Heart left ventricle (tissue), 16 donors: ENCODE measurements at regions not wholly inside any gene's neighbourhood (a gene's known extent, or its start where the extent isn't known, plus 50 kb on each side); places are given as distances from the start of the nearest gene placed in this dataset.

Source experiments
- ATAC-seq, 4 donors: fragments of 200-7000 bp; cut with Tn5 transposase; one replicate each; pipeline ENCODE4 v1.9.1; 2020 to 2022; ENCODE audit warnings: moderate library complexity in 4 of 4, mild to moderate bottlenecking in 3 of 4, moderate number of reproducible peaks in 1 of 4
- DNase-seq, 5 donors: peaks; one replicate each; pipeline ENCODE4 v3.0.0-alpha.2; 2020
- H3K27ac ChIP-seq, 12 donors: fragments of 200-600 bp; sonication (generic) in 4 of 12; one replicate each; pipeline versions ENCODE4 v1.5.0 to v1.8.0; 2016 to 2022; ENCODE audit warnings: mild to moderate bottlenecking in 2 of 12
- H3K27me3 ChIP-seq, 9 donors: fragments of 200-600 bp; sonication (generic) in 2 of 9; one replicate each; pipeline versions ENCODE4 v1.5.1 to v1.8.0; 2016 to 2022; ENCODE audit warnings: mild to moderate bottlenecking in 3 of 9
- H3K36me3 ChIP-seq, 9 donors: fragments of 200-600 bp; sonication (generic) in 2 of 9; one replicate each; pipeline versions ENCODE4 v1.5.0 to v1.8.0; 2018 to 2022; ENCODE audit warnings: mild to moderate bottlenecking in 2 of 9
- H3K4me1 ChIP-seq, 12 donors: fragments of 200-600 bp; sonication (generic) in 4 of 12; one replicate each; pipeline versions ENCODE4 v1.5.0 to v1.8.0; 2016 to 2022; ENCODE audit warnings: mild to moderate bottlenecking in 3 of 12
- H3K4me3 ChIP-seq, 12 donors: fragments of 200-600 bp; sonication (generic) in 4 of 12; one replicate each; pipeline versions ENCODE4 v1.5.0 to v1.8.0; 2017 to 2022; ENCODE audit warnings: mild to moderate bottlenecking in 9 of 12, moderate library complexity in 4 of 12
- H3K9me3 ChIP-seq, 12 donors: fragments of 200-600 bp; sonication (generic) in 4 of 12; one replicate each; pipeline versions ENCODE4 v1.5.0 to v1.8.0; 2016 to 2022; ENCODE audit warnings: mild to moderate bottlenecking in 1 of 12
- CTCF ChIP-seq, 12 donors: fragments of 200-600 bp; sonication (generic) in 4 of 12; IDR thresholded peaks; one replicate each; pipeline versions ENCODE4 v1.5.0 to v1.8.0; 2018 to 2022; ENCODE audit warnings: antibody characterized with exemption in 12 of 12, mild to moderate bottlenecking in 5 of 12
- POLR2A ChIP-seq, 2 donors: fragments of 450-650 bp; IDR thresholded peaks; one replicate each; pipeline ENCODE4 v1.6.1; 2017; ENCODE audit warnings: antibody characterized with exemption in 2 of 2, mild to moderate bottlenecking in 2 of 2, moderate library complexity in 2 of 2
- WGBS, 4 donors: extraction: QIAGEN DNeasy Blood & Tissue Kit in 2 of 4; methylation state at CpG; one replicate each; pipeline versions ENCODE4 v1.1.5 to v1.1.7; 2013 to 2018; 5-methylcytosine and 5-hydroxymethylcytosine counted together
- intact Hi-C, 10 donors: fragments of 100-400 bp; cut with DNase I; formaldehyde crosslinking; loops; one replicate each; pipeline versions ENCODE4 v1.11.1 to v1.14.2; 2022
- donor health status: ischemic (EF 13 %, LVEDD 7.1; RV severe dilation, severe dysfunction).
- donor health status: healthy with polysubstance abuse.
- donor health status: DM: no; HTN: yes; CAD: no.
- donor health status: DM: no; HTN: no; CAD: no.
- donor health status: ischemic (EF 25% LVEDD 6.9; RV normal size, moderate dysfunction).
- donor health status: ischemic (EF 25% LVEDD 5.7; RV mildly dilated, moderate dysfunction).
- donor health status: healthy.
- donor health status: DM: yes; HTN: yes; CAD: no.
- donor health status: ischemic (EF 35%, LVEDD 5.7; RV mildly dilated, moderate dysfunction).
- donor health status: nonischemic (EF 11% LVEDD 7.7; RV severe dilation, severe dysfunction).
- donor health status: DM: yes; HTN: yes; CAD: no.
- donor health status: PGD.
- donor health status: ischemic (EF 29% LVEDD 5.4; RV normal size, mild dysfunction).
- donor health status: nonischemic (EF 23%, LVEDD 6.1; RV moderate dilation, normal function).

- H3K27ac ChIP-seq, result no peak overlapping the region
Measured at GRCh38 chr14:76264384-76264783, 111.6 kb upstream of the ESRRB start.

DNA sequence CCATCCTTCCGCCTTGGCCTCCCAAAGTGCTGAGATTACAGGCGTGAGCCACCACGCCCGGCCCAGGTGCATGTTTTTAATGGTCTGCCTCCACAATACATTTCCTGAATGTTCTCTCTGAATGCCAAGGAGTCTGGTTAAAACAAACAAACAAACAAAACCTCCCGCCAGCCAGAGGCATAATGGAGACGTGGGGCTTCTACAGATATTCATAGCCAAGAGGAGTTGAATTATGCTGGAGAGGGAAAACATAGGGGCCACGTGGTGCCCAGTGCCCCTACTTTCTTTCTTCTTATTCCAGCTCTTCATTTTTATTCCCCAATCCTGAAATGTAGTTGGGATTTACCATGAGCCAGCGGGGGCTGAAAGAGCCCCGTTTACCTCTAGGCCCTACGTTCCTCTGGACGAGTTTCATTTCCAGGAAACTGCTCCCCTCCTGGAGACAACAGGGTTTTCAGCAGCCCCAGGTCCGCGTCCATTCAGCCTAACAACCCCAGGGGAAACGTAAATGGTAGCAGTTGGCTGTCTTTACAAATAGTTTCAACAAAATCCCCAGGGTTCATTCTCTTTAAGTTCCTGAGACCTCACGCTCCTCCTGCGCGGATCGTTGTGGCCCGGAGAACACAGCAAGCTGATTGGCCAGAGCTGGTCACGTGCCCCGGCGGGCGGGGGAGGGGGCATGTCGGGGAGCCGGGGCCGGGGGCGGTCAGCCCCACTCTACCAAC lies 108.5 kb upstream of the ESRRB start:
- peak overlapping the region in 5 of 12 donors; percentile 5 to 55 (median 6) for H3K27ac ChIP-seq
- 19 to 54% (median 27%) methylated on average over 27 of the region's 27 CpGs for WGBS, 4 donors
- intact Hi-C loops, result no loop called here

More at GRCh38 chr14:76264384-76264783, 111.6 kb upstream of the ESRRB start:
- Histone ChIP-seq H3K27me3 (peaks cover 0 to 6% (median 0%) of the 10 kb centered on the region in 9 donors), H3K9me3 (no peaks in the 10 kb centered on the region), H3K4me3 (no peak overlapping the region), H3K4me1 (peaks cover 0 to 10% (median 1%) of the 10 kb centered on the region in 12 donors), H3K36me3 (no peaks in the 10 kb centered on the region)
- intact Hi-C loops, result no loop called here
- ATAC-seq (no peak), DNase-seq (no peak)
- TF ChIP-seq CTCF (IDR thresholded peaks at IDR 0.05) (no peak), POLR2A (IDR thresholded peaks at IDR 0.05) (no peak)
- 70 to 81% (median 75%) methylated on average over 6 of the region's 6 CpGs for WGBS, 4 donors

DNA sequence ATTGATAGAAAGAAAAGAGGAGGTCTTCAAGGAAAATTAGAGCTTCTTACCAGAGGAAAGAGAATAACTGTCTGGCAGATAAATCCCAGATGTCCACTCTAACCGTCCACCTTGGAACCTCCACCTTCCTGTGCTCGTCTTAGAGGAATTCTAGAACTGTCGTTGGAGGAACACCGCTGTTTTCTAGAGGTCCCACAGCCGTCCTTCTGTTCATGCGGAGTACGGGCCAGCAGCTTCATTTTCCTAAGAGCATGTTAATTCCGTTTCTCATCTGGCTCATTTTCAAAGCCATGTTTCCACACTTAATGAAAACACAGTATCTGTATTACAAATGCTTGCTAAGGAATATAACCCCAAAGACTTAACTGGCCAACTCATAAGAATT lies 107.9 kb upstream of the ESRRB start:
- WGBS, 4 donors, result 9 to 29% (median 14%) methylated on average over 8 of the region's 8 CpGs
- Histone ChIP-seq H3K36me3 (no peaks in the 10 kb centered on the region), H3K4me1 (peaks cover 0 to 10% (median 1%) of the 10 kb centered on the region in 12 donors), H3K9me3 (no peaks in the 10 kb centered on the region), H3K4me3 (peak overlapping the region; percentile 29 to 67 (median 55)), H3K27ac (peak overlapping the region in 5 of 12 donors; percentile 5 to 55 (median 6)), H3K27me3 (peaks cover 0 to 6% (median 0%) of the 10 kb centered on the region in 9 donors)
- TF ChIP-seq CTCF (IDR thresholded peaks at IDR 0.05) (no peak), POLR2A (IDR thresholded peaks at IDR 0.05) (no peak)
- ATAC-seq, result peak in 2 of 4 donors; percentile 13 to 62
- intact Hi-C loops, result no loop called here
- no peak for DNase-seq

More for the DNA sequence above, 108.5 kb upstream of the ESRRB start:
- peak overlapping the region; percentile 29 to 67 (median 55) for H3K4me3 ChIP-seq
- H3K9me3 ChIP-seq, result no peaks in the 10 kb centered on the region
- H3K27me3 ChIP-seq, result peaks cover 0 to 6% (median 0%) of the 10 kb centered on the region in 9 donors
- H3K36me3 ChIP-seq, result no peaks in the 10 kb centered on the region
- H3K4me1 ChIP-seq, result peaks cover 0 to 10% (median 1%) of the 10 kb centered on the region in 12 donors
- TF ChIP-seq CTCF (IDR thresholded peaks at IDR 0.05) (peak in 3 of 12 donors; percentile 5 to 12 (median 6)), POLR2A (IDR thresholded peaks at IDR 0.05) (no peak)
- ATAC-seq (peak; percentile 76 to 97 (median 86)), DNase-seq (peak; percentile 66 to 83 (median 74))

- Histone ChIP-seq H3K4me3 (no peak overlapping the region), H3K27me3 (peaks cover 0 to 6% (median 0%) of the 10 kb centered on the region in 9 donors), H3K4me1 (peaks cover 0 to 10% (median 1%) of the 10 kb centered on the region in 12 donors), H3K9me3 (no peaks in the 10 kb centered on the region), H3K36me3 (no peaks in the 10 kb centered on the region), H3K27ac (no peak overlapping the region)
- 84 to 88% (median 85%) methylated on average over 9 of the region's 9 CpGs for WGBS, 4 donors
- no peak for ATAC-seq
- TF ChIP-seq CTCF (IDR thresholded peaks at IDR 0.05) (no peak), POLR2A (IDR thresholded peaks at IDR 0.05) (no peak)
- intact Hi-C loops, result no loop called here
- DNase-seq, result no peak
Measured at GRCh38 chr14:76268700-76269099, 107.2 kb upstream of the ESRRB start.
